Activated T-cell treated with anti-CD3 and anti-CD28 coated beads for 1 hour (primary cell): ENCODE measurements at regions not wholly inside any gene's neighbourhood (a gene's known extent, or its start where the extent isn't known, plus 50 kb on each side); places are given as distances from the start of the nearest gene placed in this dataset.
"Not testable (repeated sequence)": the region's sequence is repeated elsewhere in the genome, so short reads cannot be mapped to it uniquely, and the experiment has no call there.

Experiments used
- DNase-seq: peaks from one replicate; pipeline ENCODE4 v3.0.0-alpha.2; 2020; ENCODE audit warnings: low read depth

GRCh38 chr3:21237638-21238037, 513.4 kb downstream of the ZNF385D start:
- DNase-seq = no peak

DNA sequence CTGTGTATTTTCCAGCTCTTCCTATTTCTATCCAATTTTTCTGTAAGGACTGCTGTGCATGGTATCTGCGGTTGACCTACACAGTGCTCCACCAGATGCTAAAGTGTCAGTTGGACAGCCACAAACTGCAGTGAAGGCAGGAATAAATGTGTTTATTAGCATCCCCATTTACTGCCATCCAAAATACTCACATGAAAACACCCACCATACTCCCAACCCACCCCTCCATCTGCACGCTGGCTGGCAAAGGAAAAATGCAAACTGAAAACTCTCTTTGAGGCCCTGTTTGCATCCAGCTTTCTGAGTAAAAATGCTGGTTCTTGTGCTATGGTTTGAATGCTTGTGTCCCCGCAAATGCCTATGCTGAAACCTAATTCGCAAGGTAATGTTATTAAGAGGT, 515.5 kb downstream of the ZNF385D start:
- DNase-seq = no peak

GRCh38 chr3:21234933-21235332, 516.1 kb downstream of the ZNF385D start:
- no peak for DNase-seq

DNA sequence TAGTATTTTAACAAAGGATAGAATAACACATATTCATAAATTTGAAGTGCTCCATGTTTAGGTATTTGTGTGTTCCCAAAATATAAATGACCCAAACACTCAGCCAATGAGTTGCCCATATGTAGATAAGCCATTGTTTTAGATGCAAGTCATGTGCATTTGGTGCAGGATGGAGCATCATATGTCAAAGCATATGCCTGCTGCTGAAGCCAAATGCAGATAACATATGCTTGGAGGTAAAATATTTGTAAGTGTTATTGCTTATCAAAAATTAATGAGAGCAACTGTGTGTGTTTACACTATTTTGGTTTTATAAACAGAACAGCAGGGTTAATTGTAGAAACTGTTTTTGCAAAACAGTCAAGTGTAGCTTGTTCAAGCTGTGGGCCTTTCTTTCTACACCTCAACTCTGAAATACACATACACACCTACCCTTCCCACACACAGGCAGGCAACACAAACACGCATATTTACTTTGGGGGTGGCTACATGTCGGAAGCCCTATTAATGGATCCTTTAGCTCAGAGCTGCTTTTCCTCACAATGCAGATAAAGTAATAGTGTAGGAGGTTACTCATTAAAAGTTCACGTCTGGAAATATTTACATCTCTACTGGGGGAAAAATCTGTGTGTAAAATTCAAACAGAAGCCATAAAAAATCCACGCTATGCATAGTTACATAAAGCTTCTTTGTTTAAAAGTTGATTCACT, 521.4 kb downstream of the ZNF385D start:
- DNase-seq = no peak

- no peak for DNase-seq
These were observed 524.9 kb downstream of the ZNF385D start for GRCh38 chr3:21226086-21226485.

DNA sequence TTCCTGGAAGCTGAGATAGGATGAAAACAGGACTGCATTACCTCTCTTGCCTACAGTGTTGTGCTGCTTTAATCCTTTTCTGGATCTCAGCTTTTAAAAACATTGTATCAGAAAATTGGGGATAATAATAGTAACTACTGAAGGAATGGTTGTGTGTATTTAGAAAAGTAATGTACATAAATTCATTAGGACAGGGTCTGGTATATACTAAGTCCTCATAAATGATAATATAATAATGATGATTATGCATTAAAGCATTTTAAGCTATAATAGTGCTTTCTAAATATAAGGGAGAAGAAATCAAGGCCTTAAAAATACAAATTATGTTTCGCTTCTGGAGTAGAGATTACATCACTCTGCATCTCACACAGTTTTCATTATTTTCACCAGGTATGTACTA, 530.1 kb downstream of the ZNF385D start:
- DNase-seq = no peak

GRCh38 chr3:21216598-21216997, 534.4 kb downstream of the ZNF385D start:
- DNase-seq = no peak

DNA sequence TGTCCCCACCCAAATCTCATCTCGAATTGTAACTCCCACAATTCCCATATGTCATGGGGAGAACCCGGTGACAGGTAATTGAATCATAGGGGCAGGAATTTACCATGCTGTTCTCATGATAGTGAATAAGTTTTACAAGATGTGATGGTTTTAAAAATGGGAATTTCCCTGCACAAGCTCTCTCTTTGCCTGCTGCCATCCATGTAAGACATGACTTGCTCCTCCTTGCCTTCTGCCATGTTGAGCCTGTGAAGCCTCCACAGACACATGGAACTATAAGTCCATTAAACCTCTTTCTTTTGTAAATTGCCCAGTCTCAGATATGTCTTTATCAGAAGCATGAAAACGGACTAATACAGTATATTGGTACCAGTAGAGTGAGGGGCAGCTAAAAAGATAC, 546.9 kb downstream of the ZNF385D start:
- DNase-seq = not testable (repeated sequence)

DNA sequence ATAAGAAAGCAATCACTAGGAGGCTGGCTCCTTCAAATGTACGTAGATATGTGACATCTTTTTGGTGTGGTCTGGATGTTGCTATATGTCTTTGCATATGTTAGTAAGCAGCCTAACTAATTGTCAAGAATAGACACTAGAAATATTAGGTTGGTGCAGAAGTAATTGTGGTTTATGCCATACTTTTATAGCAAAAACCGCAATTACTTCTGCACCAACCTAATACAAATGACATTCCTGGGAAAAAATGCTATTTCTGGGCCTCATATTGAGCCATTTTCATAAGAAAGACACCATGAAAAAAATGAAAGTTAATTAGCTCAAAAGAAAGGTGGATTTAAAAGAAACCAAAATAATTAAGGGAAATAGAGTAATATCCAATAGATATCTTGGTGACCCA, 555.8 kb downstream of the ZNF385D start:
- no peak for DNase-seq

GRCh38 chr3:21194036-21194435, 557.0 kb downstream of the ZNF385D start:
- not testable (repeated sequence) for DNase-seq

GRCh38 chr3:21188459-21188858, 562.6 kb downstream of the ZNF385D start:
- DNase-seq = no peak

DNA sequence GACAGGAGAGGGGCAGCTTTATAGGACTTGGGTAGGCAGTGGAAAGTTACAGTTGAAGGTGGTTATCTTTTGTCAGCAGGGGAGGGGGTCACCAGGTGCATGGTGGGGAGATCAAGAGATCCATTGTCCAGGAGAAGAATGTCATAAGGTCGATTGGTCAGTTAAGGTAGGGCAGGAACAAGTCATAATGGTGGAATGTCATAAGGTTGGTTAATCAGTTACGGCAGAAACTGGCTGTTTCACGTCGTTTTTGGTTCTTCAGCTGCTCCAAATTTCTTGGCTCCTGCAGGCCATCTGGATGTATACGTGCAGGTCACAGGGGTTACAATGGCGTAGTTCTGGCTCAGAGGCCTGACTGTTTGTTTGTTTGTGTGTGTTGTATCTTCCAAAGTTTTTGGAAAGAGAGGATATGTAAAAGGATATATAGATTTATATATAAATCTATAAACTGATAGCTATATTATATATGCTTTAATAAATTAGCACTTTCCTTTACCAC, 565.1 kb downstream of the ZNF385D start:
- no peak for DNase-seq

GRCh38 chr3:21174461-21174860, 576.5 kb downstream of the ZNF385D start:
- no peak for DNase-seq

- DNase-seq = no peak
These were observed 580.0 kb downstream of the ZNF385D start for GRCh38 chr3:21170964-21171363.

DNA sequence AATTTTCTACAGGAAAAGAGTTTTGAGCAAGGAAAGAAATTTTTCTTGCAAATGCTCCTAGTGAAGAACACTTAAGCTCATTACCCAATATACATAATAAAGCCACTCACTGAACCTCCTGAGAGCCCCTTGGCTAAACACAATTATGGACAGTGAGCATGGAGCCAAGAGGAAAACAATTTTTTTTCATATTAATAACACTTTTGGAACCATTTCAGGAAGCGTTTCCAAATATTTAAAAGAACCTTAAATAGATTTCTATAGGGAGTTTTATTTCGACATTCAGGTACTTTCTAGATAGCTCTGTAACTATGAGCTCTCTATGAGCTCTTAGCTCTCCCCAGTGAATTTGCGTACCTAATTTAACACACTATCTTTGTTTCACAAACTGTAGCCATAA, 581.1 kb downstream of the ZNF385D start:
- no peak for DNase-seq

- DNase-seq = no peak
These were observed 582.5 kb downstream of the ZNF385D start for GRCh38 chr3:21168471-21168870.

DNA sequence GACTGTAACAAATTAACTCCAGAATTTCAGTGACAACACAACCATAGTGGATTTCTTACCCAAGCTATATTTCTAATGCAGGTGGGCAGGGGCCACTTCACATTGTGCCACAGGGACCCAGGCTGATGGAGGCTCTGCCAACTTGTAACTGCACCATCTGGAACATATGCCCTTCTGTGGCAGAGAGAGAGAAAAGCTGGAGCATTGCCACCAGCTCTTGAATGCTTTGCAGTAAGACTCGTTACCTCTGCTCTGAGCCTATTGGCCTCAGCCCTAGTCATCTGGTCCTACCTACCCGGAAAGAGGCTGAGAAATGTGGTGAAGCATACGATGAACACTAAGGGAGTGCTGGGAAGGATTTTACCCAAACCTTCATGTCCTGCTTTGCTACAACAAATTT, 587.1 kb downstream of the ZNF385D start:
- no peak for DNase-seq

- DNase-seq = no peak
These were observed 591.5 kb downstream of the ZNF385D start for GRCh38 chr3:21159543-21159906.

DNA sequence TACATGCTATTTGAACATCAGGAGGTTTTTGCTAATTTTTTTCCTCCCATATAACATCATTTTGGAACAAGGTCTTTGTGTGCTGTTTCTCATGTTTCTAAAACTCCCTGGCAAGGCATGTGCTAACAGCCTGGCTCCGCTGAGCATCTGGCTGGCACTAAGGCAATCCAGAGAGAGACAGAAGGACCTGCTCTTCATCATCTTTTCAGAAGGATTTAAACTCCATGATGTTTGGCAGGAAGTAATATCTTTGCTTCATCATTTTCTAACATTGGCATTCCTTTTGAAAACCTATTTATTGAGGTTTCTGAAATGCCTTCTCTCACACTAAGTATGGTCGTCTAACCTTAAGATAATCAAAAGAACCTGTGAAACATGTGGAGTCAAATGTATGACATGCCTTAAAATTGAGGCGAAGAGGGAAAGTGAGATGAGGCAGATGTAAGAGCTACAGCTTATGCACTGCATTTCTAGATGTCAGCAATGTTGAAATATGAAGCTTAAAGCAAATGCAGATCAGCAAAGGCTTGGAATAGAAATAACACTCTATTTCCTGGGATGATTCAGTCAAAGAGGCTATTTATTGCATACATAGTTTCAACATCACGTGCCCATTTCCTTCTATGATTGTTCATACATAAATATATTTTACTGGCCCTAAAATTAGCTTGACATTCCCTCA, 592.0 kb downstream of the ZNF385D start:
- DNase-seq = no peak

DNA sequence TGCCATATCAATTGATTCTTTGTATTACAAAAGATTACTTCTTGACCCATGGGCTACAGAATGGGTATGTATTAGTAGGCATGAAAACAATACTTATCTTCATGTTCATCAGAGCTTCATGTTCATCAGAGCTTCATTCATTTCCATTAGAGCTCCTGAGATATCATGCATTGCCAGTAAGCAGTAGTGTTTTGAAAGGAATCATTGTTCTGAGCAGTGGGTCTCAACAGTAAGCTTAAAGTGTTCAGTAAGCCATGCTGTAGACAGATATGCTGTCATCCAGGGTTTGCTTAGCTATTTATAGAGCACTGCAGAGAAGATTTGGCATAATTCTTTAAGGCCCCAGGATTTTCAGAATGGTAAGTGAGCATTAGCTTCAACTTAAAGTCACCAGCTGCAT, 596.1 kb downstream of the ZNF385D start:
- DNase-seq = no peak

- DNase-seq = no peak
These were observed 598.5 kb downstream of the ZNF385D start for GRCh38 chr3:21152555-21152954.

- no peak for DNase-seq
These were observed 608.1 kb downstream of the ZNF385D start for GRCh38 chr3:21142949-21143348.

DNA sequence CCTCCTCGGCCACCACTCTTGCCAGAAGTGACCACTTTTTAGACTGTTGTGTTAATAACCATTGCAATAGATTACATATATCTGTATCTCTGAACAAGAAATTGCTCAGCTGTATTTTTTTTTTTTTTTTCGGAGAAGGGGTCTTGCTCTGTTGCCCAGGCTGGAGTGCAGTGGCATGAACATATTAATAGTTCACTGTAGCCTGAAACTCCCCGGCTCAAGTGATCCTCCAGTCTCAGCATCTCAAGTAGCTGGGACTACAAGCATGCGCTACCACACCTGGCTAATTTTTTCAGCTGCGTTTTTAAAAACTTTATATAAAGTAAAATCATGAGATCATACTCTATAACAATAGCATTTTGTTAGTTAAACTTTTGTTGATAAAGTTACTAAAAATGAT, 609.0 kb downstream of the ZNF385D start:
- DNase-seq = no peak

DNA sequence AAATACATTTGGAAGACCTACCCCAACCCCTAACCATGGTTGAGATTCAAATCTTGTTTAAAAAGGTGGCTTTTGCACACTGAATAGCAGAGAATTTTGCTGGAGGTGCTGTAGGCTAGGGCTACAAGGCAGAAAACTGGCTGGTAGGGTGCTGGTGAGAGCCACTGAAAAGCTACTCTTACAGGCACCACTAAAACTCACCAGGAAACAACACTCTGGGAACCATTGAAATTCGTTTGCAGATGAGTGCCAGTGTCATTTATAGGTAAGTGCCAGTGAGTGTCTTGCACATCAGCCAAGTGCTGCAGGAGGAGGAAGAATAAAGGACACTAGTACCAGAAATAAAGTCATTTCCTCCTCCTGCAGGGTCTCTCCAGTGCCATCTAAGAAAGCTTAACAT, 610.2 kb downstream of the ZNF385D start:
- no peak for DNase-seq
